Suprapubic skin (tissue), 3 donors: ENCODE measurements at regions not wholly inside any gene's neighbourhood (a gene's known extent, or its start where the extent isn't known, plus 50 kb on each side); places are given as distances from the start of the nearest gene placed in this dataset.

Source experiments
- CTCF ChIP-seq, 2 donors: fragments of 200-600 bp in 1 of 2; fragments of 450-650 bp in 1 of 2; sonication (generic) in 1 of 2; IDR thresholded peaks; one replicate each; pipeline ENCODE4 v1.5.1; 2016 to 2019; ENCODE audit warnings: antibody characterized with exemption in 2 of 2, mild to moderate bottlenecking in 1 of 2, moderate library complexity in 1 of 2
- EP300 ChIP-seq: sonication (generic); formaldehyde crosslinking; IDR thresholded peaks from one replicate; pipeline ENCODE4 v1.6.1; 2017; ENCODE audit warnings: antibody characterized with exemption
- POLR2A ChIP-seq, 2 donors: fragments of 450-650 bp; IDR thresholded peaks; one replicate each; pipeline ENCODE4 v1.6.1; 2017; ENCODE audit warnings: antibody characterized with exemption in 2 of 2, mild to moderate bottlenecking in 2 of 2, moderate library complexity in 2 of 2

DNA sequence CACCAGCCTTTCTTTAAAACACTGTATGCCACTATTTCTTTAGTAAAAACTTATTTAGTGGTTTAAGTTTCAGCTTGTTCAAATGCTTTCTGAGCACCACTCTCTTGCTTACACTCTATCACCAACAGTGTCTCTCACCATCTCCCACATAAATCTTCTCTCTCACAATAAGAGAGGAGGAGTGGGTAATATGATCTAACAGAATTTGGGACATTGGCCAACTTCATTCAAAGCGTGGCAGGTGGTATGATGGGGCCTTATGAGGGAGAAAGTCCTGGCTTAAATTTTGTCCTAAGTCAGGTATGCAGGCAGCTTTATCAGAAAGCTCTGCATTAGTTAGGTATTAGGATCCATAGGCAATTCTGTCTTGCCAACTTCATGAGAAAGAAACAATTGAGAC is 1132.5 kb downstream of the TUSC7 start:
- no peak for TF ChIP-seq EP300
- no peak for TF ChIP-seq CTCF (IDR thresholded peaks at IDR 0.05)
- TF ChIP-seq POLR2A (IDR thresholded peaks at IDR 0.05): no peak
